A204.1 (cell line): ENCODE measurements at regions not wholly inside any gene's neighbourhood (a gene's known extent, or its start where the extent isn't known, plus 50 kb on each side); places are given as distances from the start of the nearest gene placed in this dataset.

Experiments
- FAIRE-seq: peaks from 2 replicates; lab custom pipeline; 2012; peaks lifted over from hg19 to GRCh38; lab: Jason Lieb, UNC

- no peak for FAIRE-seq
Measured at GRCh38 chr16:65200156-65200773, 78.4 kb upstream of the CDH11 start.

- no peak for FAIRE-seq
Measured at GRCh38 chr16:65196420-65197075, 74.7 kb upstream of the CDH11 start.

GRCh38 chr16:65195998-65196397 lies 74.1 kb upstream of the CDH11 start:
- no peak for FAIRE-seq

GRCh38 chr16:65185241-65185778 lies 63.4 kb upstream of the CDH11 start:
- no peak for FAIRE-seq

GRCh38 chr16:65181071-65181561 lies 59.3 kb upstream of the CDH11 start:
- no peak for FAIRE-seq

- FAIRE-seq: no peak
Measured at GRCh38 chr16:65178151-65178550, 56.3 kb upstream of the CDH11 start.

GRCh38 chr16:65176603-65177002 lies 54.7 kb upstream of the CDH11 start:
- no peak for FAIRE-seq

- FAIRE-seq: no peak
Measured at GRCh38 chr16:65172356-65172755, 50.5 kb upstream of the CDH11 start.
